NCI-H226 (cell line): ENCODE measurements at regions not wholly inside any gene's neighbourhood (a gene's known extent, or its start where the extent isn't known, plus 50 kb on each side); places are given as distances from the start of the nearest gene placed in this dataset.
"Not testable (repeated sequence)": the region's sequence is repeated elsewhere in the genome, so short reads cannot be mapped to it uniquely, and the experiment has no call there.

ENCODE experiments used
- DNase-seq: peaks from one replicate; pipeline ENCODE4 v3.0.0-alpha.2; 2015

- DNase-seq, result not testable (repeated sequence)
Measured at GRCh38 chr10:77740396-77740795, 102.8 kb upstream of the KCNMA1 start.

DNA sequence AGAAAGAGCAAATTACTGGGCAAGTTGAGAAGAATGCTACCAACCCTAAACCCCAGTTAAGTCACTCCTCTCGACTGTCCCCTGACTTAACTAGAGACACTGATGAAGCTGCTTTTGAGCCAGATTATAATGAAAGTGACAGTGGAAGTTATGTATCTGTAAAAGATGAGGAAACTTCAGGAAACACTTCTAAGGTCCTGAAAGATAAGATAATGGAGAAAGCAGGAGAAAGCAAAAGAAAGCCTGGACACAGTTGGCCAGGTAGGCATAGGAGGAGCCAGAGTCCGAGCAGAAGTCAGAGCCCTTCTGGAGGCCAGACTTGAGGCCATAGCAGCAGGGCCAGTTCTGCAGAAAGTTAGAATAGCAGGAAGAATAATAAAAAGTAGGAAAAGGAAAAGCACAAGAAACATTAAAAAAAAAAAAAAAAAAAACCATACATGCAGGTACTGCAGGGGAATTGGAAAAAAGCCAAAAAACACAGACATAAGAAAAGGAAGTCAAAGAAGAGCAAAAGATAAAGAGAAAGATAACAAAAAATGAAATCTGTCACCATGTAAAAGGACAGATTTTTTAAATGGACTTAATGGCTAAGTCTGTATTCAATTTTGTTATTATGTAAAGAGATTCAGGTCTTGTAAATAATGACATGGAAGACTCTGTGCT is 101.0 kb upstream of the KCNMA1 start:
- no peak for DNase-seq

GRCh38 chr10:77737608-77738007 is 100.0 kb upstream of the KCNMA1 start:
- DNase-seq, result peak; percentile 67

- DNase-seq, result not testable (repeated sequence)
Measured at GRCh38 chr10:77735136-77735535, 97.5 kb upstream of the KCNMA1 start.

DNA sequence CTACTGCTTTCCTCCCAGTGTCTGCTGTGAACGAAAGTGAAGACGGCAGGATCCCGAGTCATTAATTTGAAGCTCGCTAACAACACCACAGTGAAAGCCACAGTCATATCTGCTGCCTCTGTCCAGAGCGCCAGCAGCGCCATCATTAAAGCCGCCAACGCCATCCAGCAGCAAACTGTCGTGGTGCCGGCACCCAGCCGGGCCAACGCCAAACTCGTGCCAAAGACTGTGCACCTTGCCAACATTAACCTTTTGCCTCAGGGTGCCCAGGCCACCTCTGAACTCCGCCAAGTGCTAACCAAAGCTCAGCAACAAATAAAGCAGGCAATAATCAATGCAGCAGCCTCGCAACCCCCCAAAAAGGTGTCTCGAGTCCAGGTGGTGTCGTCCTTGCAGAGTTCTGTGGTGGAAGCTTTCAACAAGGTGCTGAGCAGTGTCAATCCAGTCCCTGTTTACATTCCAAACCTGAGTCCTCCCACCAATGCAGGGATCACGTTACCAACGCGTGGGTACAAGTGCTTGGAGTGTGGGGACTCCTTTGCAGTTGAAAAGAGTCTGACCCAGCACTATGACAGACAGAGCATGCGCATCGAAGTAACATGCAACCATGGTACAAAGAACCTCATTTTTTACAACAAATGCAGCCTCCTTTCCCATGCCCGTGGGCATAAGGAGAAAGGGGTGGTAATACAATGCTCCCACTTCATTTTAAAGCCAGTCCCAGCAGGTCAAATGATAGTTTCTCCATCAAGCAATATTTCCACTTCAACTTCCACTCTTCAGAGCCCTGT is 94.8 kb upstream of the KCNMA1 start:
- no peak for DNase-seq

DNA sequence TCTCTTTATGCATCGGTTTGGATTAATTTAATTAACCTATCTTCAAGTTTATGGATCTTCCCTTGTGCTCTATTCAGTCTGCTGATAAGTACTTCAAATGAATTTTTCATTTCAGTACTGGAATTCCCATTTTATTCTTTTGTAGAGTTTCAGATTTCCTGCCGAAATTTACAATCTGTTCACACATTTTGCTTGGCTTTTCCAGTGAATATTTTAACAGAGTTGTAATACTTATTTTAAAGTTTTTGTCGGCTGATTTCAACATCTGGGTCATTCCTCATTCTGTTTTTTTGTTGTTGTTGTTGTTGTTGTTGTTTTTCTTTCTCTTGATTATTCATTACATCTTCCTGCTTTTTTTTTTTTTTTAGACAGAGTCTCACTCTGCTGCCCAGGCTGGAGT is 89.9 kb upstream of the KCNMA1 start:
- DNase-seq, result no peak

- DNase-seq, result no peak
Measured at GRCh38 chr10:77726732-77727131, 89.1 kb upstream of the KCNMA1 start.

DNA sequence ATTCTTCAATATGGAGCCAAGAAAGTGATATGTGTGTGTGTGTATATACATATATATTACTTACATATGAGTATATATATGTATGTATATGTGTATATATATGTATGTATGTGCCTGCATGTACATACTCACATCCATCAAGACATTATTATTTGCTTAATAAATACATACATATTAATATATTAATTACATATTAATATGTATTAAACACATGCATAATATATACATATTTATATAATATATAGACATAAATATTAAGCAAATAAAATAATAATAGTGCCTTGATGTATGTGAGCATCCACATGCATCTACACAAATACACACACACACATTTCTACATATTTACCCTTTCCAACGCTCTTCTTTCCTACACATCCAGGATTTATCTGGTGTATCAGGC is 88.7 kb upstream of the KCNMA1 start:
- no peak for DNase-seq

DNA sequence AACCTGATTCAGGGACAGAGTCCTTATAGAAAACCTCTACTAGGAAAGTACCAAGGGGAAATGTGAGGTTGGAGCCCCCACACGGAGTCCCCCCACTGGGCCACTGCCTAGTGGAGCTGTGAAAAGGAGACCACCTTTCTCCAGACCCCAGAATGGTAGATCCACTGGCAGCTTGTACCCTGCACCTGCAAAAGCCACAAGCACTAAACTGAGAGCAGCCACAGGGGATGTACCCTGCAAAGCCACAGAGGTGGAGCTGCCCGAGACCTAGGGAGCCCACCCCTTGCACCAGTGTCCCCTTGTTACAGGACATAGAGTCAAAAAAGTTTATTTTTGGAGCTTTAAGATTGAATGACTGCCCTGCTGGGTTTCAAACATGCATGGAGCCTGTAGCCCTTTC is 87.2 kb upstream of the KCNMA1 start:
- DNase-seq, result no peak

GRCh38 chr10:77723376-77723775 is 85.8 kb upstream of the KCNMA1 start:
- no peak for DNase-seq

GRCh38 chr10:77722956-77723355 is 85.3 kb upstream of the KCNMA1 start:
- DNase-seq, result peak; percentile 32

DNA sequence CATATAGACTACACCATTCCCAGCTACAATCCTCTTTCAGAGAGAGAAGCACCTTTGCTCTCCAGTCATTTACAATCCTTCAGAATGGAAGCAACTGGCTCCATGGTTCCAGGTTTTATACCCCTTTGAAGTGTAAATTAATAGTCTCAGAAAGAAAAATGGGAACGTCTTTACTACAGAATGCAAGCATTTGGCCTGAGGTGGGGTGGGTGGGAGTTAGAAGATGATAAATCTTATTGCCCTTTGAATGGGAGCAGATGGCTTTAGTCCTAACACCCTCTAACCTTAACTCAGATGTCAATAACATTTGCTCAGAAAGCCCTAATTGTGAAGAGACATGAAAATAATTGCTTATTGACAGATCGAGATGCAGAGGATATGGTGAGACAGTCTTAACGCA is 84.2 kb upstream of the KCNMA1 start:
- no peak for DNase-seq

- DNase-seq, result no peak
Measured at GRCh38 chr10:77718957-77719356, 81.3 kb upstream of the KCNMA1 start.

DNA sequence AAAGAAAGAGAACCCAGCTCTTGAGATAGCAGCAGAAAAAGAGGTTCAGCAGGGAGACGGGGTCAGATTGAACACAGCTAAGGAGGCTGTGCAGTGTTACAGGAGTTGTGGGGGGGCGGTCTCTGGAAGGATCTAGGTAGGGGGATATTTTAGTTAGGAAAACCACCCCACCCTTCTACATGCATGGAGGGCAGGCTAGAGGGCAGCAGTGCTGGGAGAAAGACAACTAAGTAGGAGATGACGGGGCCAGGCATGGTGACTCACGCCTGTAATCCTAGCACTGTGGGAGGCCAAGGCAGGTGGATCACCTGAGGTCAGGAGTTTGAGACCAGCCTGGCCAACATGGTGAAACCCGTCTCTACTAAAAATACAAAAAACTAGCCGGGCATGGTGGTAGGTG is 80.7 kb upstream of the KCNMA1 start:
- DNase-seq, result not testable (repeated sequence)

GRCh38 chr10:77717336-77717735 is 79.7 kb upstream of the KCNMA1 start:
- no peak for DNase-seq

DNA sequence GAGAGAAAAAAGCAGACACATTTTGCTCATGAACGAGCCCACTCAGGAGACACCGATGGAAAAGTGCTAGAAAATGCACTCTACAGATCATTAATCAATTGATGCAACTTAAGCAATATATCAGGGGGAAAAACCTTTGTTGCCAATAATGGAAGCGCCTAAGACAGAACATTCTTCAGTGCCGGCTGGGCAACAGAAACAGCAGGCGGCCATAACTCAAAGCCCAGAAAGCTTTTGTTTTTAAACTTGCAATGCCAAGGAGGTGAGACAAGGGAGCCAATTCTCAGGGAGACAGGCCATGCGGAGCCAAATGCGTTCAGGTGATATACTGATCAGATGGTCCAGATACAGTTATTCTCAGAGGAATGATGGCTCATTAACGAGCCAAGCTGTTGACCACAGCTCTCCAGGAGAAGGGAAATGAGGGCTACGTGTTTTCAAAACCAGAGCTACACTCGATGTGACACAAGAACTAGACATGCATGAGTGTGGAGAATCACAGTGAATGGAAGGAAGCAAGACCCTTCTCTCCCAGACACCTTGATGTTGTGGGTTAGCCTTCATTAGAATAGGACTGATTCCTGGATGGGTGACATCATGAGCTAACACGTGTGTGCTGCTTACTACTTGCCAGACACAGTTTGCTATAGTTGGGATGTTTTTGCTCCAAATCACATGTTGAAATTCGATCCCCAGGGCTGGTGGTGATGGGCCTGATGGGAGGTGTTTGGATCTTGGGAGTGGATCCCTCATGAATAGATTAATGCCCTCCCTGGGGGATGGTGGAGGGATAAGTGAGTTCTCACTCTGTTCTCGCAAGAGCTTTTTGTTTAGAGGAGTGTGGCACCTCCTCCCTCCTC is 79.1 kb upstream of the KCNMA1 start:
- no peak for DNase-seq

DNA sequence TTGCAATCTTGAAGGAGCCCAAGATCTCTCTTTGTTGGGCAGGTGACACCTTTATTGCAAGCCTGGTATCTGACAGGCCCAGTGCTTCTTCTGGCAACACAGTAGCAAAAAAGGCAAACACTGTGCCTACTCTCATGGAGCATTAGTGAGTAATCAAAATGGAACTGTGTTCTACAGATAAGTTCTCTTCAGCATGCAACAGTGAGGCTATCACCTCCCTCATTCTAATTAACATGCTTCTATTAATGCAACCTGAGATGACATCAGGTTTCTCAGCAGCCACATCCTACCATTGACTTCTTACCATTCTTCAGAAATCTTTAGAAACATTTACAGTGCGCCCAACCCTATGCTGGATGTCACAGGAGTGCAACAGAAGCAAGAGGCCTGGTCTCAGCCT is 77.9 kb upstream of the KCNMA1 start:
- no peak for DNase-seq

DNA sequence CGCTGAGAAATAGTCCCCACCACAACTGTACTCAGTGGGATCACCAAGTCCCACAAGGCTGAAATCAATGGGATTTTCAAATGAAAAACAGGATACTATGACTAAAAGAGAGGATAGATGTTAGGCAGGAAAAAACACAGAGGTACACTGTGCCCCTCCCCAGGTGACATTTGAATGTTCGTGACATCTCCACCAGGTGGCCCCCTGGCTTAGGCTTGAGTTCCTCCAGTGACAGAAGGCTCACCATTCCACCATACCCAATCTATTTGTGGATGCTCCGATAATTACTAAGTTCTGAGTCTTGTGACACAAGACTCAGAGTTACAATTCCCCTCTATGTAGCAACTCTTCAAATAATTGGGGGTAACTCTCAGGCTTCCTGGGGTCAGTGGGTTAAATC is 77.5 kb upstream of the KCNMA1 start:
- DNase-seq, result no peak

GRCh38 chr10:77713521-77714280 is 76.1 kb upstream of the KCNMA1 start:
- no peak for DNase-seq

GRCh38 chr10:77712207-77712606 is 74.6 kb upstream of the KCNMA1 start:
- DNase-seq, result no peak

DNA sequence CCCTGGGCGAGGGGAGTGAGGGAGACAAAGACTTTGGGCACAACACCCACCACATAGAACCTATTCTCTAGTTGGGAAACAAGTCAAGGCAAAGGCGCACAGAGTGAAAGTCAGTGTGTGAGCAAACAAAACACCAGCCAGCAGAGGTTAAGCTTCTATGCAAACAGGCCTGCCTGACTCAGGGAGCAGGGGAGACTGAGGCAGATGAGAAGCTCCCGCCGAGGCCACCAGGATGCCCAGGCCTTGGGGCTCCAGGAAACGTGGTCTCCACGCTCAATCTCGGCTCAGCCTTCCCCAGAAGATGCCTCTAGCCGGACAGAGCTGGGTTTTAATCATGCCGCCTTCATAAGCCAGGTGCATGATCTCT is 74.1 kb upstream of the KCNMA1 start:
- no peak for DNase-seq

DNA sequence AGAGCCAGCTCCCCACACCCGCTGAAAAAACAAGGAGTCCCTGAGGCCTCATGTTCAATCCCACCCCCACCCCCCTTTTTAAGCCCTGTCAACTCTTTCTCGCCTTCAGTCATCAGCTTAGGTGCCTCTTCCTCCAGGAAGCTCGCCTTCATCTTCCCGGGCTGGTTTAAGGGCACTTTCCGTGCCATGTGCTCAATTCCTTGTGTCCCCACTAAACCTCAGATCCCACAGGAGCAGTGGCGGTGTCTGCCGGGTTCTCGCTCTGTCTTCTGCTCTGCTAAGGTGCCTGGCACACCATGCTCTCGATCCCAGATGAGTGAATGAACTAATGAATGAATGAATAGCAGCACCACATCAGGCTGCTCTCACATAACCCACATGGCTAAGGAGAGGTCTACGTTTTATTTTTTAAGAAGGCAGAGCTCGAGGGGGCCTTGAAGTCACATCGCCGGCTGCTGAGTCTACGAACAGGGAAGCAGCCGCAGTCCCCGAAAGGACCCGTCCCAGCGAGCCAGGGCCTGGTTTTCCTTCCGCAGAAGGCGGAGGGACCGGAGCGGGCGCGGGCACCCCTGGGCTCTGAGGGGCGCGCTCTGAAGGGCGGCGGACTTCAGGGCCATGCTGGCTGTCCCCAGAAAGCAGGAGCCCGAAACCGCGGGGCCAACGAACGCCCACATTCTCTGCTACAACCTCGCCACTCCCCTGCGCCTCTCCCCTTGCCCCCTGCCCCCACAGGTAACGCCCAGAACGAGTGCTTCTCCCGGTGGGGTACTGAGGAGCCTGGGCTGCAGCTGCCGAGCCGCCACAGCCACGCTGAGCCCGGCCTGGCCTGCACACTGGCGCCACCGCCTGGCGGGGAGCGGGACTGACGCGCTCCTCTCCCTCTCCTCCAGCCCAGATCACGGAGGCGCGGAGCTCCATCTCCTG is 73.4 kb upstream of the KCNMA1 start:
- DNase-seq, result peak; percentile 43
